ENCODE measurements at regions not wholly inside any gene's neighbourhood (a gene's known extent, or its start where the extent isn't known, plus 50 kb on each side); places are given as distances from the start of the nearest gene placed in this dataset.

GRCh38 chr17:33369149-33369548 is 76.1 kb upstream of the ASIC2 start:
- in situ Hi-C loops (cut with MboI; ENCODE audit: low pct_ligation_motif_present in 1 of 4, low pct_unique_long_range_greater_than_20kb in 1 of 4, low sequenced_read_pairs in 3 of 4), result no loop called here
- intact Hi-C loops (cut with DNase I; ENCODE audit: low total_unique reads), result no loop called here
- TF ChIP-seq POLR2AphosphoS5 (IDR thresholded peaks at IDR 0.05), result no peak
- TF ChIP-seq POLR2A (IDR thresholded peaks at IDR 0.05), result no peak
- no peak for TF ChIP-seq CTCF (IDR thresholded peaks at IDR 0.05)
- TF ChIP-seq EP300 (IDR thresholded peaks at IDR 0.05; ENCODE audit: low read depth), result no peak

GRCh38 chr17:33369876-33370275 is 76.8 kb upstream of the ASIC2 start:
- Histone ChIP-seq H3K27me3 (no peaks in the 10 kb centered on the region), H3K4me3 (no peak overlapping the region), H3K27ac (no peak overlapping the region), H3K36me3 (no peaks in the 10 kb centered on the region), H3K4me1 (peaks cover 0 to 5% (median 0%) of the 10 kb centered on the region in 4 donors), H3K9me3 (no peaks in the 10 kb centered on the region)
- DNase-seq, result no peak
- 57% methylated on average over 2 of the region's 2 CpGs; no CpG with 5 or more reads in 1 of the 2 donors for WGBS, 2 donors (ENCODE audit: low coverage in 1 of 2)
- in situ Hi-C loops (cut with MboI; ENCODE audit: low pct_ligation_motif_present in 1 of 4, low pct_unique_long_range_greater_than_20kb in 1 of 4, low sequenced_read_pairs in 3 of 4), result no loop called here
- TF ChIP-seq CTCF (IDR thresholded peaks at IDR 0.05) (no peak), POLR2A (IDR thresholded peaks at IDR 0.05) (no peak), POLR2AphosphoS5 (IDR thresholded peaks at IDR 0.05) (no peak), EP300 (IDR thresholded peaks at IDR 0.05; ENCODE audit: low read depth) (no peak)
- intact Hi-C loops (cut with DNase I; ENCODE audit: low total_unique reads), result no loop called here

More at GRCh38 chr17:33369149-33369548, 76.1 kb upstream of the ASIC2 start:
- no peak overlapping the region for H3K27ac ChIP-seq
- no peaks in the 10 kb centered on the region for H3K36me3 ChIP-seq
- H3K4me1 ChIP-seq, result no peaks in the 10 kb centered on the region
- no peak for DNase-seq
- no peaks in the 10 kb centered on the region for H3K9me3 ChIP-seq
- no peak overlapping the region for H3K4me3 ChIP-seq
- no peaks in the 10 kb centered on the region for H3K27me3 ChIP-seq

- Histone ChIP-seq H3K27ac (no peak overlapping the region), H3K4me3 (no peak overlapping the region), H3K9me3 (no peaks in the 10 kb centered on the region), H3K4me1 (peaks cover 0 to 10% (median under 1%) of the 10 kb centered on the region in 4 donors), H3K36me3 (no peaks in the 10 kb centered on the region), H3K27me3 (no peaks in the 10 kb centered on the region)
- intact Hi-C loops (cut with DNase I; ENCODE audit: low total_unique reads), result no loop called here
- no peak for DNase-seq
- TF ChIP-seq EP300 (IDR thresholded peaks at IDR 0.05; ENCODE audit: low read depth) (no peak), POLR2A (IDR thresholded peaks at IDR 0.05) (no peak), POLR2AphosphoS5 (IDR thresholded peaks at IDR 0.05) (no peak), CTCF (IDR thresholded peaks at IDR 0.05) (no peak)
- WGBS, 2 donors (ENCODE audit: low coverage in 1 of 2), result 50% methylated on average over 1 of the region's 1 CpG; no CpG with 5 or more reads in 1 of the 2 donors
- in situ Hi-C loops (cut with MboI; ENCODE audit: low pct_ligation_motif_present in 1 of 4, low pct_unique_long_range_greater_than_20kb in 1 of 4, low sequenced_read_pairs in 3 of 4), result no loop called here
Observed at GRCh38 chr17:33370401-33370800, 77.3 kb upstream of the ASIC2 start.

GRCh38 chr17:33371377-33371776 is 78.3 kb upstream of the ASIC2 start:
- H3K27me3 ChIP-seq, result no peaks in the 10 kb centered on the region
- in situ Hi-C loops (cut with MboI; ENCODE audit: low pct_ligation_motif_present in 1 of 4, low pct_unique_long_range_greater_than_20kb in 1 of 4, low sequenced_read_pairs in 3 of 4), result no loop called here
- no peak overlapping the region for H3K4me3 ChIP-seq
- no peaks in the 10 kb centered on the region for H3K9me3 ChIP-seq
- intact Hi-C loops (cut with DNase I; ENCODE audit: low total_unique reads), result no loop called here
- H3K27ac ChIP-seq, result no peak overlapping the region
- peaks cover 0 to 19% (median 1%) of the 10 kb centered on the region in 4 donors for H3K4me1 ChIP-seq
- 62 to 79% methylated on average over 3 of the region's 3 CpGs for WGBS, 2 donors (ENCODE audit: low coverage in 1 of 2)
- no peaks in the 10 kb centered on the region for H3K36me3 ChIP-seq
- TF ChIP-seq EP300 (IDR thresholded peaks at IDR 0.05; ENCODE audit: low read depth) (no peak), POLR2A (IDR thresholded peaks at IDR 0.05) (no peak), POLR2AphosphoS5 (IDR thresholded peaks at IDR 0.05) (no peak), CTCF (IDR thresholded peaks at IDR 0.05) (no peak)
- DNase-seq, result no peak

Measured in transverse colon (tissue), 4 donors.